Liver (tissue), 8 donors: ENCODE measurements at regions not wholly inside any gene's neighbourhood (a gene's known extent, or its start where the extent isn't known, plus 50 kb on each side); places are given as distances from the start of the nearest gene placed in this dataset.

ENCODE experiments used
- DNase-seq: peaks from one replicate; pipeline ENCODE4 v3.0.0-alpha.2; 2017; ENCODE audit warnings: low spot score
- H3K27ac ChIP-seq, 2 donors: one replicate each; pipeline ENCODE4 v1.7.0; 2013; ENCODE audit warnings: inconsistent platforms in 2 of 2, low read length in 2 of 2, control low read depth in 1 of 2, low read depth in 1 of 2, mild to moderate bottlenecking in 1 of 2
- H3K27me3 ChIP-seq, 4 donors: one replicate each; pipeline versions ENCODE4 v1.6.1 to v1.7.0; 2013; ENCODE audit warnings: low read length in 3 of 4, inconsistent platforms in 1 of 4, mild to moderate bottlenecking in 1 of 4, moderate library complexity in 1 of 4; ENCODE audit not compliant: control insufficient read depth in 4 of 4, insufficient read depth in 4 of 4
- H3K36me3 ChIP-seq, 4 donors: one replicate each; pipeline versions ENCODE4 v1.6.1 to v1.7.0; 2013; ENCODE audit warnings: low read length in 3 of 4, mild to moderate bottlenecking in 3 of 4, low read depth in 1 of 4, moderate library complexity in 1 of 4; ENCODE audit not compliant: control insufficient read depth in 4 of 4, insufficient read depth in 3 of 4
- H3K4me1 ChIP-seq, 4 donors: one replicate each; pipeline versions ENCODE4 v1.6.1 to v1.7.0; 2013; ENCODE audit warnings: low read length in 3 of 4, mild to moderate bottlenecking in 3 of 4, moderate library complexity in 1 of 4; ENCODE audit not compliant: control insufficient read depth in 4 of 4, insufficient read depth in 4 of 4
- H3K4me3 ChIP-seq, 3 donors: one replicate each; pipeline versions ENCODE4 v1.6.1 to v1.7.0; 2013; ENCODE audit warnings: low read length in 3 of 3, control low read depth in 1 of 3, low read depth in 1 of 3, mild to moderate bottlenecking in 1 of 3
- H3K9ac ChIP-seq, 2 donors: one replicate each; pipeline ENCODE4 v1.7.0; 2013; ENCODE audit warnings: low read length in 2 of 2, mild to moderate bottlenecking in 2 of 2, moderate library complexity in 2 of 2, control low read depth in 1 of 2, low read depth in 1 of 2
- H3K9me3 ChIP-seq, 4 donors: one replicate each; pipeline versions ENCODE4 v1.6.1 to v1.7.0; 2013; ENCODE audit warnings: low read length in 3 of 4; ENCODE audit not compliant: control insufficient read depth in 4 of 4
- CTCF ChIP-seq: fragments of 150-350 bp; IDR thresholded peaks from 2 replicates; pipeline ENCODE4 v1.5.1; 2017; ENCODE audit warnings: improper control_type of control experiment, low read depth, low read length; ENCODE audit not compliant: missing input control
- FOXA1 ChIP-seq: IDR thresholded peaks from 2 replicates; pipeline ENCODE4 v1.6.1; 2016; ENCODE audit warnings: antibody characterized with exemption
- HNF4G ChIP-seq: IDR thresholded peaks from 2 replicates; pipeline ENCODE4 v1.6.1; 2016; ENCODE audit warnings: antibody characterized with exemption
- RAD21 ChIP-seq, 2 donors: IDR thresholded peaks; 2 replicates each; pipeline ENCODE4 v1.6.1; 2016; ENCODE audit warnings: antibody characterized with exemption in 2 of 2, mild to moderate bottlenecking in 2 of 2
- REST ChIP-seq: IDR thresholded peaks from 2 replicates; pipeline ENCODE4 v1.6.1; 2016; ENCODE audit warnings: antibody characterized with exemption, mild to moderate bottlenecking
- RXRA ChIP-seq, 2 donors: IDR thresholded peaks; 2 replicates each; pipeline ENCODE4 v1.6.1; 2017 to 2018; ENCODE audit warnings: antibody characterized with exemption in 2 of 2, mild to moderate bottlenecking in 1 of 2
- SP1 ChIP-seq: IDR thresholded peaks from 2 replicates; pipeline ENCODE4 v1.6.1; 2018; ENCODE audit warnings: antibody characterized with exemption, mild to moderate bottlenecking
- TAF1 ChIP-seq: conservative IDR thresholded peaks from 2 replicates; pipeline ENCODE4 v1.6.1; 2016; ENCODE audit warnings: antibody characterized with exemption, mild to moderate bottlenecking
- YY1 ChIP-seq: IDR thresholded peaks from 2 replicates; pipeline ENCODE4 v1.6.1; 2016; ENCODE audit warnings: antibody characterized with exemption, mild to moderate bottlenecking
- WGBS: extraction: QIAGEN DNeasy Blood & Tissue Kit; methylation state at CpG from one replicate; pipeline ENCODE4 v1.1.7; 2013; 5-methylcytosine and 5-hydroxymethylcytosine counted together
- TF ChIP-seq, protein P1 (sequence below): IDR thresholded peaks from 2 replicates; pipeline ENCODE4 v1.6.1; 2016; ENCODE audit warnings: antibody characterized with exemption
- donor health status: healthy.
- donor health status: healthy.
- donor health status: healthy.
- donor health status: healthy.
- donor health status: healthy.

DNA sequence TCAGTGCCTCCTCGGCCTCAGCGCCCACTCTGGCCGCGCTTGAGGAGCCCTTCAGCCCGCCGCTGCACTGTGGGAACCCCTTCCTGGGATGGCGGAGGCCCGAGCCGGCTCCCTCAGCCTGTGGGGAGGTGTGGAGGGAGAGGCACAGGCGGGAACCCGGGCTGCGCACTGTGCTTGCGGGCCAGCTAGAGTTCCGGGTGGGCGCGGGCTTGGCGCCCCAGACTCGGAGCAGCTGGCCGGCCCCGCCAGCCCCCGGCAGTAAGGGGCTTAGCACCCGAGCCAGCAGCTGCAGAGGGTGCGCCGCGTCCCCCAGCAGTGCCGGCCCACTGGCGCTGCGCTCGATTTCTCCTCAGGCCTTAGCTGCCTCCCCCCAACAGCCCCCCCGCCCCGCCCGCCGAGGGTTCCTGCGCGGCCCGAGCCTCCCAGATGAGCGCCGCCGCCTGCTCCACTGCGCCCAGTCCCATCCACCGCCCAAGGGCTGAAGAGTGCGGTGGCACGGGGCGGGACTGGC is 1137.0 kb downstream of the PCDH18 start:
- no peak for TF ChIP-seq REST
- Histone ChIP-seq H3K9me3 (no peaks in the 10 kb centered on the region), H3K36me3 (no peaks in the 10 kb centered on the region), H3K9ac (no peak overlapping the region), H3K27me3 (peaks cover 0 to 4% (median 0%) of the 10 kb centered on the region in 4 donors), H3K4me3 (no peak overlapping the region), H3K4me1 (no peaks in the 10 kb centered on the region), H3K27ac (no peak overlapping the region)
- no peak for DNase-seq
- 78% methylated on average over 44 of the region's 44 CpGs for WGBS

DNA sequence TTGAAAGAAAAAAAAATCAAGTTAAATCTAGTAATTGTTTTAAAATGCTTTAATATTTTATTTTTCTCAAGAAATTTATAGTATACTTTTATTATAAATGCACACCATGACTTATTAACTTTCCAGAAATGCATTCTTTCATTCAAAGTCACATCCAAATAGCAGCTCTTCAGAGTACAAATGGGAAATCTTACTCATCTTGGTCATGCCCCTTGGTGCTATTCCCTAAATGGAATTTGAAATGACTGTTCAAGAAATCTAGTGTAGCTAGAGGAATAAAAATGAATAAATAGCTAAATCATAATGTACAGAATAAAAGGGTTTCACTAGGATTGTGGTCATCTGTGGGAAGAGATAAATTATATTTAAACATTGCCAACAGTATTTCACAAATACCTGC is 1139.7 kb downstream of the PCDH18 start:
- Histone ChIP-seq H3K36me3 (no peaks in the 10 kb centered on the region), H3K4me1 (no peaks in the 10 kb centered on the region), H3K4me3 (no peak overlapping the region), H3K27me3 (peaks cover 0 to 2% (median 0%) of the 10 kb centered on the region in 4 donors), H3K27ac (no peak overlapping the region), H3K9ac (no peak overlapping the region), H3K9me3 (no peaks in the 10 kb centered on the region)
- no peak for TF ChIP-seq CTCF
- TF ChIP-seq YY1: no peak
- no peak for TF ChIP-seq SP1
- no peak for TF ChIP-seq HNF4G
- no peak for TF ChIP-seq RXRA (IDR thresholded peaks at IDR 0.05)
- TF ChIP-seq TAF1: no peak
- DNase-seq: no peak

DNA sequence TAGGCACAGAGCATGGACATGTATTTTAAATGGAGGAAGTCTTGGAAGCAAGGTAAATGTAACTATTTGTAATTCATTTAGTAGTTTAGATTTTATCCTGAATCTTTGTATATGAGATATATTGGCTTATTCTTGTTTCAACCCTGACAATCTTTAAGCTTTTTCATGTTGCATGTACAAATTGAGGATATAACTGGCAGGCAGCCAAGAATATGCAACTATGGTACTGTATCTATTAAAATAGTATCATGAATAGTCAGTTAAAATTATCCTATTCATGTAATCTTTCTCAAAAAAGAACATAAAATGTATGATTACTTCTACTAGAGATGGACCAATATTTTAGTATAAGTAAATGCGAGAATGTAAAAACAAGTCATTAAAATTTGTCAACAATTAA is 1141.5 kb downstream of the PCDH18 start:
- peaks cover 0 to 2% (median 0%) of the 10 kb centered on the region in 4 donors for H3K27me3 ChIP-seq
- no peaks in the 10 kb centered on the region for H3K9me3 ChIP-seq
- no peak overlapping the region for H3K27ac ChIP-seq
- no peaks in the 10 kb centered on the region for H3K36me3 ChIP-seq
- no peaks in the 10 kb centered on the region for H3K4me1 ChIP-seq
- no peak overlapping the region for H3K4me3 ChIP-seq
- WGBS: 86% methylated on average over 1 of the region's 1 CpG
- no peak for DNase-seq
- no peak overlapping the region for H3K9ac ChIP-seq
- no peak for TF ChIP-seq HNF4G
- TF ChIP-seq, protein P1, sequence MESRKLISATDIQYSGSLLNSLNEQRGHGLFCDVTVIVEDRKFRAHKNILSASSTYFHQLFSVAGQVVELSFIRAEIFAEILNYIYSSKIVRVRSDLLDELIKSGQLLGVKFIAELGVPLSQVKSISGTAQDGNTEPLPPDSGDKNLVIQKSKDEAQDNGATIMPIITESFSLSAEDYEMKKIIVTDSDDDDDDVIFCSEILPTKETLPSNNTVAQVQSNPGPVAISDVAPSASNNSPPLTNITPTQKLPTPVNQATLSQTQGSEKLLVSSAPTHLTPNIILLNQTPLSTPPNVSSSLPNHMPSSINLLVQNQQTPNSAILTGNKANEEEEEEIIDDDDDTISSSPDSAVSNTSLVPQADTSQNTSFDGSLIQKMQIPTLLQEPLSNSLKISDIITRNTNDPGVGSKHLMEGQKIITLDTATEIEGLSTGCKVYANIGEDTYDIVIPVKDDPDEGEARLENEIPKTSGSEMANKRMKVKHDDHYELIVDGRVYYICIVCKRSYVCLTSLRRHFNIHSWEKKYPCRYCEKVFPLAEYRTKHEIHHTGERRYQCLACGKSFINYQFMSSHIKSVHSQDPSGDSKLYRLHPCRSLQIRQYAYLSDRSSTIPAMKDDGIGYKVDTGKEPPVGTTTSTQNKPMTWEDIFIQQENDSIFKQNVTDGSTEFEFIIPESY: no peak
- no peak for TF ChIP-seq FOXA1
- TF ChIP-seq RAD21 (IDR thresholded peaks at IDR 0.05): no peak
